Nephron (organoid): ENCODE measurements at regions not wholly inside any gene's neighbourhood (a gene's known extent, or its start where the extent isn't known, plus 50 kb on each side); places are given as distances from the start of the nearest gene placed in this dataset.
"Not testable (repeated sequence)": the region's sequence is repeated elsewhere in the genome, so short reads cannot be mapped to it uniquely, and the experiment has no call there.

Source experiments
- H3K27ac Mint-ChIP-seq, 3 experiments: 2 replicates each; pipeline ENCODE4 v1.8.0; 2020; ENCODE audit warnings: mixed read lengths in 3 of 3, mild to moderate bottlenecking in 2 of 3, moderate library complexity in 1 of 3
- H3K27me3 Mint-ChIP-seq: 2 replicates; pipeline ENCODE4 v1.8.0; 2021; ENCODE audit warnings: low read depth, mild to moderate bottlenecking, moderate library complexity, mixed read lengths
- H3K36me3 Mint-ChIP-seq: 2 replicates; pipeline ENCODE4 v1.8.0; 2020; ENCODE audit warnings: low read depth, mixed read lengths
- H3K4me1 Mint-ChIP-seq: 2 replicates; pipeline ENCODE4 v1.8.0; 2020; ENCODE audit warnings: mixed read lengths
- H3K4me3 Mint-ChIP-seq, 3 experiments: 2 replicates each; pipeline ENCODE4 v1.8.0; 2020; ENCODE audit warnings: mild to moderate bottlenecking in 3 of 3, mixed read lengths in 3 of 3, moderate library complexity in 2 of 3
- H3K9me3 Mint-ChIP-seq: 2 replicates; pipeline ENCODE4 v1.8.0; 2020; ENCODE audit warnings: mixed read lengths
- CTCF ChIP-seq, 3 experiments: fragments of 200-600 bp; sonication (generic); IDR thresholded peaks; one replicate each; pipeline ENCODE4 v1.5.0; 2021; ENCODE audit warnings: antibody characterized with exemption in 3 of 3; ENCODE audit not compliant: unreplicated experiment in 3 of 3

- Mint-ChIP-seq H3K27me3 (no peaks in the 10 kb centered on the region), H3K4me3 (no peak overlapping the region), H3K9me3 (peaks cover 10% of the 10 kb centered on the region), H3K27ac (no peak overlapping the region), H3K4me1 (no peaks in the 10 kb centered on the region), H3K36me3 (no peaks in the 10 kb centered on the region)
- no peak for TF ChIP-seq CTCF (IDR thresholded peaks at IDR 0.05; ENCODE audit: unreplicated experiment in 3 of 3)
Measured at GRCh38 chr18:78492813-78493371, 486.7 kb upstream of the SALL3 start.

- not testable (repeated sequence) for H3K27me3 Mint-ChIP-seq, H3K36me3 Mint-ChIP-seq
- H3K9me3 Mint-ChIP-seq: peaks cover 10% of the 10 kb centered on the region
Measured at GRCh38 chr18:78493490-78493889, 486.1 kb upstream of the SALL3 start.

GRCh38 chr18:78494204-78495085 lies 485.2 kb upstream of the SALL3 start:
- H3K27ac Mint-ChIP-seq: no peak overlapping the region
- no peak overlapping the region for H3K4me3 Mint-ChIP-seq
- H3K4me1 Mint-ChIP-seq: no peaks in the 10 kb centered on the region
- H3K36me3 Mint-ChIP-seq: no peaks in the 10 kb centered on the region
- H3K9me3 Mint-ChIP-seq: peaks cover 10% of the 10 kb centered on the region
- H3K27me3 Mint-ChIP-seq: peaks cover 5% of the 10 kb centered on the region
- no peak for TF ChIP-seq CTCF (IDR thresholded peaks at IDR 0.05; ENCODE audit: unreplicated experiment in 3 of 3)

More at GRCh38 chr18:78493490-78493889, 486.1 kb upstream of the SALL3 start:
- not testable (repeated sequence) for H3K4me1 Mint-ChIP-seq, H3K27ac Mint-ChIP-seq, H3K4me3 Mint-ChIP-seq

GRCh38 chr18:78495550-78495949 lies 484.1 kb upstream of the SALL3 start:
- H3K27me3 Mint-ChIP-seq: peaks cover 8% of the 10 kb centered on the region
- no peak overlapping the region for H3K4me3 Mint-ChIP-seq
- H3K36me3 Mint-ChIP-seq: no peaks in the 10 kb centered on the region
- TF ChIP-seq CTCF (IDR thresholded peaks at IDR 0.05; ENCODE audit: unreplicated experiment in 3 of 3): no peak
- peaks cover 7% of the 10 kb centered on the region for H3K9me3 Mint-ChIP-seq
- H3K27ac Mint-ChIP-seq: no peak overlapping the region
- no peaks in the 10 kb centered on the region for H3K4me1 Mint-ChIP-seq

GRCh38 chr18:78496079-78496478 lies 483.5 kb upstream of the SALL3 start:
- H3K4me3 Mint-ChIP-seq: no peak overlapping the region
- no peaks in the 10 kb centered on the region for H3K4me1 Mint-ChIP-seq
- TF ChIP-seq CTCF (IDR thresholded peaks at IDR 0.05; ENCODE audit: unreplicated experiment in 3 of 3): no peak
- no peaks in the 10 kb centered on the region for H3K36me3 Mint-ChIP-seq
- H3K27ac Mint-ChIP-seq: no peak overlapping the region
- peaks cover 8% of the 10 kb centered on the region for H3K27me3 Mint-ChIP-seq
- H3K9me3 Mint-ChIP-seq: peaks cover 7% of the 10 kb centered on the region

GRCh38 chr18:78497641-78498040 lies 482.0 kb upstream of the SALL3 start:
- Mint-ChIP-seq H3K4me1 (no peaks in the 10 kb centered on the region), H3K36me3 (no peaks in the 10 kb centered on the region), H3K4me3 (no peak overlapping the region), H3K27ac (no peak overlapping the region), H3K9me3 (peaks cover 2% of the 10 kb centered on the region), H3K27me3 (peaks cover 8% of the 10 kb centered on the region)
- TF ChIP-seq CTCF (IDR thresholded peaks at IDR 0.05; ENCODE audit: unreplicated experiment in 3 of 3): no peak
